Ramos (cell line): ENCODE measurements at regions not wholly inside any gene's neighbourhood (a gene's known extent, or its start where the extent isn't known, plus 50 kb on each side); places are given as distances from the start of the nearest gene placed in this dataset.

Source experiments
- in situ Hi-C: fragments of 300-500 bp; cut with MboI; formaldehyde crosslinking; loops from one replicate; pipeline ENCODE4 v1.14.3; 2022; ENCODE audit warnings: low sequenced_read_pairs; ENCODE audit not compliant: unreplicated experiment

- in situ Hi-C loops: no loop called here
Measured at GRCh38 chr13:39890537-39890936, 235.1 kb downstream of the COG6 start.

- in situ Hi-C loops: no loop called here
Measured at GRCh38 chr13:39892721-39893685, 237.5 kb downstream of the COG6 start.

DNA sequence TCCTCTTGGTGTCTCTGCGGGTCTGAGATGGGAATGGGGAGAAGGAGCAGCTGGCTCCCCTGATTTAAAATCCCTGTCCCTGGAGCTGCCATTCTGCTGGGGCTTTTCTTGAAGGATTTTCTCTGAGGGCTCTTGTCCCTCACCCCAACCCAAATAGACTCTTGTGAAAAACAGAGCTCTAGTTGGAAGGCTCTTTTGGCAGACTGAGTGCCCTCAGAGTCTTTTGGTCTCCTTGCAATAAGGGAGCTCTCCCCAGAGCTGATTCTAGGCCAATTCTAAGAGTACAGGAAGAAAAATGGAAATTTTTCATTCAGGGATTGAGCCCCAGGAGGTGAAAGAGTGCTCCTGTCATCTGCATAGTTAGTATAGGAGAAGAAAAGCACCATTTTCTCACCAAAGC, 238.3 kb downstream of the COG6 start:
- in situ Hi-C loops: no loop called here

DNA sequence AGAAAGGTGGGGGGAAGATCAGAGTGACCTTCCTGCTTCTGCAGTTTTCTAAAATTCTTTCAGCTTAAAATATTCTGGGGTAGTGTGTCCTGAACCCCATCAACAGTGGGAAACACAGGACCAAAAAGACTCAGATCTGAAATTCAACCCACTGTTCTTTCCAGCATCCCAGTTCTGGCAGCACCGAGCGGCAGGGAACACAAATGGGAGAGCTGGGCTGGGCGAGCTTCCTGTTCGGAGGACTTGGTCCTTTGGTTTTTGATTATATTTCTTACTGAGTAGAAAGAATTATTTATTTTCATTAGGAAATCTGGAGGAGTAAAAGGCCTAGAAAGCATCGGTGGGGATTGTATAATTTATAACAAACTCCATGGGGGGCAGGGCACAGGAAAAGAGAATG, 239.1 kb downstream of the COG6 start:
- in situ Hi-C loops: no loop called here

GRCh38 chr13:39895254-39895653, 239.8 kb downstream of the COG6 start:
- in situ Hi-C loops: no loop called here

DNA sequence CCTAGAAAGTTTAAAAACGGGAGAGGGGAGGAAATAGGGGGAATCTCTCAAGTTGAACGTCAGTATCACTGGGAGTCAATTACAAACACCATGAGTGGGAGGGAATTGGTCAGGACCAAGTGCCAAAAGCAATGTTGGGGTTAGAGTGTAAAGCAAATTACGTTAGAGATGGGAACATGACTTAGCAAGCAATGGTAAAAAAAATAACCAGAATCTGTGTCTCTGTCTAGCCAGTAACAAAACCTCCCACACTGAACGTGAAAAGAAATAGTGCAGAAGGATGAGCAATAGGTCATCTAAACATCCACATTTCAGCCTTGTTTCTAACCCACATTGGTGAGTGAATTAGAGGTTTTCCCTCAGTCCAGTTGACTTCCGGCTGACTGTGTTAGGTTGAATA, 242.2 kb downstream of the COG6 start:
- in situ Hi-C loops: no loop called here

DNA sequence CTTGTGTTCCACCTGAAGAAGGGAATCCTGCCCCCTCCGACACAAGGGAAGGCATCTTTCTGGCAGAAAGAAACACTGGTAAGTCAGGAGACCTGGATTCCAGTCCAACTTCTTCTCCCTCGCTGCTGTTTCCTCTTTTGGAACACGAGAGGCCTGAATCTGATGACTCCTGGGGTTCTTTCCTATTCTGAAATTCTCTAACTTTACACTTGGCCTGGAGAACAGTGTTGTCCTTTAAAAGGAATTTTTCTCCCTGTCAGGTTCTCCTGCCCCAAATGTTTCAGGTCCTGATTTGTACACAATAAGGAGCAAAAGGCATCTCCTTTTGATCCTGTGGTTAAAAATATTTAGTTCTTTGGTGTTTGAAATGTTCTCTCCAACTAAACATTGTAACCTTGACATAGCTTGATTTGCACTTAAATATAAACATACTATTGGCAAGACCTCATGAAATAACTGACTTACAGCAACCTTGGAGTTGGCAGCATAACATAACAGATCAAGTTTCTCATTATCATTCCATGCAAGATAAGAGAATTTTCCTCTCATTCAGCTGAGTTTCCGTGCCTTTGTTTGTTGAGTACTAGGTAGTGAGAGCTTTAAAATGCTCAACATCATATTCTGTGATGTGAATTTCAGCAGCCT, 244.8 kb downstream of the COG6 start:
- in situ Hi-C loops: no loop called here

DNA sequence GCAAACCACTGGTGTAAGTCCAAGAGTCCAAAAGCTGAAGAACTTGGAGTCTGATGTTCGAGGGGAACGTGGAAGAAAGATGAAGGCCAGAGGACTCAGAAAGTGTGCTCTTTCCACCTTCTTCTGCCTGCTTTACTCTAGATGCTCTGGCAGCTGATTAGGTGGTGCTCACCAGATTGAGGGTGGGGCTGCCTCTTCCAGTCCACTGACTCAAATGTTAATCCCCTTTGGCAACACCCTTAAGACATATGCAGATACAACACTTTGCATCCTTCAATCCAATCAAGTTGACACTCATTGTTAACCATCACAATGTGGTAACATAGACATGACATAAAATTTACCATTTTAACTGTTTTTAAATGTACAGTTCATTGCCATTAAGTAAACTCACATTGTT, 249.5 kb downstream of the COG6 start:
- in situ Hi-C loops: no loop called here

GRCh38 chr13:39909634-39910033, 254.2 kb downstream of the COG6 start:
- in situ Hi-C loops: no loop called here

DNA sequence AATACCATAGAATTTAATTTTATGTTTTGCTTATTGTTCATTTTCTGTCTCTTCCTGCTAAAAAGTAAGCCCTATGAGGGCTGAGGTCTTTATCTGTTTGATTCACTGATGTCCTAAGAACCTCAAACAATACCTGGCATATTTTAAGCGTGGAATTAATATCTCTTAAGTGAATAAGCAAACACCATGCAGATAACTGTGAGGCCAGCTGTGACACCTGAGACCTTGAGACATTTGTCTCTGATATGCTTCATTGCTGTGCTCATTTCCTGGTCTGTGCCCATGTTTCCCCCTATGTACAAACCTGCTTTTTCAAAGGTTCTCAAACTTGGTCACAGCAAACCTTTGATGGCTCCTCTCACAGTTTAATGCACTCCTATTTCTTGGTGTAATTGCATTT, 254.6 kb downstream of the COG6 start:
- in situ Hi-C loops: no loop called here

- in situ Hi-C loops: no loop called here
Measured at GRCh38 chr13:39910833-39911232, 255.4 kb downstream of the COG6 start.

GRCh38 chr13:39913339-39913738, 257.9 kb downstream of the COG6 start:
- in situ Hi-C loops: no loop called here

GRCh38 chr13:39913928-39914327, 258.5 kb downstream of the COG6 start:
- in situ Hi-C loops: no loop called here

GRCh38 chr13:39915418-39915817, 260.0 kb downstream of the COG6 start:
- in situ Hi-C loops: no loop called here

- in situ Hi-C loops: no loop called here
Measured at GRCh38 chr13:39916330-39916729, 260.9 kb downstream of the COG6 start.

DNA sequence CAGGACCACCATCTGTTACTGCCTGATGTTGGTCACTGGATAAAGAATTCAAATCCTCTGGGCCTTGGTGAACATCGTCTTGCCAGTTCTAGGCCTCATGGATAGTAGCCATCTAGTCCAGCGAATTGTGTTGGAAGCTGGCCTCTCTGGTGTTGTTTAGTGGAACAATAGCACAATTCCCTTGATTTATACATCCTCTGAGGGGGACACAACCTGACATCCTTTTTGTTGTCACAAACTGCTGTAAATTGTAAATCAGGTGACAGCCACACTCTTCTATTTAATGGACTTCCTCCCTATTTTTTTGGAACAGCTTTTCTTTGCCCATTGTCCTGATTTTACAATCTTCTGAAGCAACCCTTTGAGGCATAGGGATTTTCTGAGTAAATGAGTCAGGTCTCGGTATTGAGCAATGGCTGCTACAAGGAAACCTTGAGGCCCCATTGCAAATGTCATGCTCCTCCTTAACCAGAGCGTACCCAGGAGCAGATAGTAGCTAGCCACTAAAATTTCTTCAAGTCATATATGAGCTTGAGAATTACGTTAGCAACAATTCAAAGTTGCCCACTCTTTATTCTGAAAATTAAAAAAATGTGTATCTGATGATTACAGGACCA, 263.3 kb downstream of the COG6 start:
- in situ Hi-C loops: no loop called here

GRCh38 chr13:39920613-39921012, 265.2 kb downstream of the COG6 start:
- in situ Hi-C loops: no loop called here

DNA sequence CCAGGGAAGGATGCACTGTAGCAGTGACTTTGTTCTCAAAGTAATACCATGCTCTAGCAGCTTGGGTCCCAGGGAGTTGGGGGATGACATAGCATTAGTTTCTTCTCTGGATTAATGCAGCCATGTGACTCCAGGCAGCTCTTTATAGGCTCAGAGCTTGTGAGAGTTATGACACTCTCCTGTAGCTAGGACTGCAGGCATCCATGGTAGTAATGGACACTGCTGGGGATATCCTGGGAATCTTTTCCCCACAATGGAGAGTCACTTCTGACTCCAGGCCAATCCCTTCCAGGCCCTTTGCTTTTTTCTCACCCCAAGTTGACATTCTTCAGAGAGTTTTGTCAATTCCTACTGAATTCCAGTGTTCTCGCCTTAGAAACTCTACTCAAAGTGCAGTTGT, 270.9 kb downstream of the COG6 start:
- in situ Hi-C loops: loop anchor here (25.0 kb wide), 1 partner anchor 761 kb away; no protein-coding TSS in a partner anchor

DNA sequence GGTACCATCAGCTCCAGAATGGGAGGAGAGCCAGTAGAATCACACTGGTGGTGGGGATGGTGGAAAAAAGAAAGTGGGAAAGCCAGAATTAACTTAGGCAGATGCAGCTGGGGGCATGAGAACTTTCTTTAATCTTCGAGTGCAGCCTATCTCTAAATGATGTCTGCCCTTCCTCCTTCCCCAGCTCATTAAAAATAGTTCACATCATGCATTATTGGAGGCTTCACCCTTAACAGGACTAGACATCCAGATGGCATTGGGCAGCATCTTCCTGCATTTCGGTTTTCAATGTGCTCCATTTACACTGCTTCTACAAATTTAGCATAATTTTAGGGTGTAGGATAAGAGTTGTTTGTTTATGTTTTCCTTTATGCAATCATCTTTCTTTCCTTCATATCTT, 272.8 kb downstream of the COG6 start:
- in situ Hi-C loops: loop anchor here (25.0 kb wide), 1 partner anchor 759 kb away; no protein-coding TSS in a partner anchor

DNA sequence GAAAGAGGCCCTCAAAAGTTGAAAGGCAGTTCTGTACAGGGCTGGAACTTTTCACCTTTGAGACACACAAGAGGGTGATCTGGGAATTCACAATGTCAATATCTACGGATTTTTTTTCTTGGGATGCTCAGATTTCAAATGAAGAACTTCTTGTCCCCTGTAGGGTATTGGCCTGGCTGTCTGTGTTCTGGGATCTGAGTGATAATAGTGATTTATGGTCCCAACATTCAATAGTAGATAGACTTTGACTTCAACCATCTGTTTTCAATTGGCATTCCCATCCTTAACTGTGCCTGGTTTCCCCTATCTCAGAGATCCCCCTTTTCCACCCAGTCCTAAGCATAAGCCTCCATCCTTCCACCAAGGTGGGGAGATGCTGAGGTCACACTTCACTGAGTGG, 274.1 kb downstream of the COG6 start:
- in situ Hi-C loops: loop anchor here (25.0 kb wide), 1 partner anchor 758 kb away; no protein-coding TSS in a partner anchor

GRCh38 chr13:39930060-39930459, 274.6 kb downstream of the COG6 start:
- in situ Hi-C loops: loop anchor here (25.0 kb wide), 1 partner anchor 757 kb away; no protein-coding TSS in a partner anchor
